AML-193 (cell line): ENCODE measurements at regions not wholly inside any gene's neighbourhood (a gene's known extent, or its start where the extent isn't known, plus 50 kb on each side); places are given as distances from the start of the nearest gene placed in this dataset.
"Not testable (repeated sequence)": the region's sequence is repeated elsewhere in the genome, so short reads cannot be mapped to it uniquely, and the experiment has no call there.

Experiments
- DNase-seq, 2 experiments: peaks; one replicate each; lab custom pipeline; 2025; lab: John Stamatoyannopoulos, UW

- DNase-seq, result no peak
Measured at GRCh38 chr18:40357536-40357935, 1597.5 kb upstream of the PIK3C3 start.

- DNase-seq, result no peak
Measured at GRCh38 chr18:40356168-40356567, 1598.9 kb upstream of the PIK3C3 start.

DNA sequence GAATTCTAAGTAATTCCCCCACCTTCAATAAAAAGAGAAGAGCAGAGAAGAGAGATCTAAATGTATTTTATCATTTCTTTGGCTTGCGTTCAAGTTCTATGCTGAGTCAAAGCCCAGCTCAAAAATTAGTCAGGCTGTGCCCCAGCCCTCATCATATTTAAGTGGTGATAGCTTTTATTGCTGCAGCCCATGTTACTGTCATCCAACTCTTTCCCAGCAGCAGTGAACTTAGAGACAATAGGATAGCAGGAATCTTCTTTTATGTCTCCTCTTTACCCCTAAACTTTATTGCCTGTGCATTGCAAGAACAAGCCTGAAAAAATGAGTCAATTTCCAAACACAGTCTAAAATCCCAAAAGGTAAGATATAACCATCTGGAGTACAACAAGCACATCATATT is 1599.3 kb upstream of the PIK3C3 start:
- no peak for DNase-seq

- no peak for DNase-seq
Measured at GRCh38 chr18:40348196-40348595, 1606.8 kb upstream of the PIK3C3 start.

DNA sequence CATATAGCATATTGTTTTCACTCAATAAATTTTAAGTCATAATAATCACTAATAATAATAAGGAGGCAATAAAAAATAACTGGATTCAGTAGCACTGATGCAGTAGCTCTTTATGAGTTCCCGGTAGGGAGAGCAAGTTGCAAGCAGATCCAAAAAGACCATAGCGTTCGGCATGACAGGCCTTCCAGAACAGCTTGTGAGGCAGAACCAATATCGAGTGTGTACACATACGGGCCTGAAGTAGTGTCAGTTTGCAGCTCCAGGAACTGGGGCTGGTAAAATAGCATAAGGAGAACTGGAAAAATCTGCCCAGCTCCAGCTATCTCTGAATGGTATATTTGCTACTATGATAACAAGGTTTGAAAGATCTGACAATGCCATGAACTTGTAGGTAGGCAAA is 1607.8 kb upstream of the PIK3C3 start:
- no peak for DNase-seq

GRCh38 chr18:40346146-40346545 is 1608.9 kb upstream of the PIK3C3 start:
- DNase-seq, result no peak

DNA sequence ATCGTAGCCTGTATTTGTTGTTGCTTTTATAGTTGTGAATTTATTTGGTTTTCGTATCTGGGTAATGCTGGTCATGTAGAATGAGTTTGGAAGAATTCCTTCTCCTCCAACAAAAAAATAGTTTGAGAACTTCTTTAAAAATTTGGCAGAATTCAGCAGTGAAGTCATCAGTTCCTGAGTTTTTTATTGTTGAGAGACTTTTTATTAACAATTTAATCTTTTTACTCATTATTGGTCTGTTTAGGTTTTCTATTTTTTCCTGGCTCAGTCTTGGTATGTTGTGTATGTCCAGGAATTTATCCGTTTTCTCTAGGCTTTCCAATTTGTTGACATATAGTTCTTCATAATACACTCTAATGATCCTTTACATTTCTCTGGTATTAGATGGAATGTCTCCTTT is 1613.3 kb upstream of the PIK3C3 start:
- DNase-seq, result no peak

DNA sequence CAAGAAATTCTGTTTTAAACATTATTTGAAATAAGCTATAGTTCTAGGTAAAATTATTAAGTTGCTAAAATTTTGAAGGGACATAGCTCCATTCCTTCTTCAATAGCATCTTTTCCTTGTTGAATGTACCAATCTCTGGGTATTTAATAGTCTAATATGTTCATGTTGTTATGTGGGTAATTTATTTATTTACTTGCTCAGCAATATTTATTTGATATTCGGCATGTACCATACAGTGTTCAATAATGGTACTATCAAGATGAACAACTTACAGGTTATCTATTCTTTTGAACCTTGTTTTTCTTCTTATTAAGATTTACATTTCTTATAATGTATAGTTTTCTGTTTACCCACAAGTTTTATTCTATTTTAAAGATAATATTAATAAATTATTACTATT is 1616.8 kb upstream of the PIK3C3 start:
- no peak for DNase-seq

- no peak for DNase-seq
Measured at GRCh38 chr18:40326985-40327384, 1628.0 kb upstream of the PIK3C3 start.

DNA sequence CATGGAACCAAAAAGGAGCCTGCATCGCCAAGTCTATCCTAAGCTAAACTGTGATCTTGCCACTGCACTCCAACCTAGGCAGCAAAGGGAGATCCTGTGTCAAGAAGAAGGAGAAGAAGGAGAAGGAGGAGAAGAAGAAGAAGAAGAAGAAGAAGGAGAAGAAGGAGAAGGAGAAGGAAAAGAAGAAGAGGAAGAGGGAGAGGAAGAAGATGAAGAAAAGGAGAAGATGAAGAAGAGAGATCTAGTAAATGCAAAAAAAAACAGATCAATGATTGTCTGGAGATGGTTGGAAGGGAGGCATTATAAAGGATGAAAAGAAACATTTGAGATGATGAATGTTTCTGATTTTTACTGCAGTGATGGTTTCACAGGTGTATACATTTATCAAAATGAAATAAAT is 1629.0 kb upstream of the PIK3C3 start:
- no peak for DNase-seq

DNA sequence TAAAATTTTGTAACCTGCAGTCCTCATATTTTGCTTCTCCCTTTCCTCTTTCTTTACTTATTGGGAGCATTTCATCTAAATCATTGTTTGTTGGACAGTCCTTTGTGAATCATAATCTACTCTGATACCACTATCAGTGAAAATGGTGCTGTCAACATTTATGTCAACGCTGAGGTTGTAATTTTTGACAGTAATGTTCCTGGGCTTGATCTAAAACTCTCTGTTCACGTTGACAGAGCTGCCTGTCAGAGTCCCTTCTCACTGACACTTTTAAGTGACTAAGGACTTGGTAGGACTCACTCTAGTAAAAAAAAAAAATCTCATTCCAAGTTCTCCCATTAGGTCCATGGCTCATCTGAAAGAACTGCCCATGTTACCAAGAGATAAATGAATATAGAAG is 1640.8 kb upstream of the PIK3C3 start:
- DNase-seq, result no peak

GRCh38 chr18:40313030-40313642 is 1641.9 kb upstream of the PIK3C3 start:
- DNase-seq, result no peak

DNA sequence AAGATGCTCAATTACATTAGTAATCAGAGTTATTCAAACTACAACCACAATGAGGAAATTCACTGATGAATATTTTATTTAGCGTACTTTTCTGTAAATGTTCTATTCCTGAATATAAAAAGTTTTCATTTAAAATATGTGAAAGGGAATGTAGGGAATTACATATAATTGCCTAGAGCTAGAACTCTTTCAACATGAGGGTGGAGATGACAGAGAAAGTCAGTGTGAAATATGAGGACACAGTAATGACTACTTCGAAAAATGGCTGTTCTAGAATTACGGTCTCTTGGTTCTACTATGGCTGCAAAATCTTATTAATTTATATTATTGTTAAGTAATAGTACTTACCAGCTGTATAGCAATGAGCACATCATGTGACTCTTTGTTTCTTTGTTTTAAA is 1647.4 kb upstream of the PIK3C3 start:
- no peak for DNase-seq

DNA sequence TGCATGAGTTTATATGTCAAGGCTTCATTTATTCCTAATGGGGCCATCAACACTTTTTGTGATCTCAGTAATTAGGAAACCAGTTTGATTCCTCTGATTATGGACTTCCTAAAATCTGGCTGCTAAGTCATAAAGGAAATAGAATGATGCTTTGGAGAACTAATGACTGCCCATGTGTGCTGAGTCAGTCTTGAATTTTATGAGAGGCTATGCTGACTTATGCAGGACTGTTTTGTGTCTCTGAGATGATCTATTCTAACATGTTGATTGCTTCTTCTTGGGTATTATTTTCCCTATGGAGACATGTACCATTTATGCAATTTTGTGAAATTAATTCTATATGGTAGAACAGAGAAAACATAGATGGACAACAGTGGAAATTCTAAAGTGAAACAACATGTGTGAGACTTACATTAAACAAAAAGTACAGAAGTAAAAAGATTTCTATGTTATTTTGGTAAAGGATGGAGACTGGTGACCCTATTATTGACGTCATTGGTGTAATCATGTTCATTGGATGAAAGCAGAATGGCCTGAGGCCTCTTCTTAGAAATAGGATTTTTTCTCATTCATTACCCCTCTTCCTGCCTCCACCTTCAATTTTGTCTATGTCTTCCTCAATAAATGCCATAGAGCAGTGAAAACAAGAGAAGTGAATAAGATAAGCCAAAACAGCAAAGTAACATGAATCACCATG is 1658.2 kb upstream of the PIK3C3 start:
- no peak for DNase-seq

DNA sequence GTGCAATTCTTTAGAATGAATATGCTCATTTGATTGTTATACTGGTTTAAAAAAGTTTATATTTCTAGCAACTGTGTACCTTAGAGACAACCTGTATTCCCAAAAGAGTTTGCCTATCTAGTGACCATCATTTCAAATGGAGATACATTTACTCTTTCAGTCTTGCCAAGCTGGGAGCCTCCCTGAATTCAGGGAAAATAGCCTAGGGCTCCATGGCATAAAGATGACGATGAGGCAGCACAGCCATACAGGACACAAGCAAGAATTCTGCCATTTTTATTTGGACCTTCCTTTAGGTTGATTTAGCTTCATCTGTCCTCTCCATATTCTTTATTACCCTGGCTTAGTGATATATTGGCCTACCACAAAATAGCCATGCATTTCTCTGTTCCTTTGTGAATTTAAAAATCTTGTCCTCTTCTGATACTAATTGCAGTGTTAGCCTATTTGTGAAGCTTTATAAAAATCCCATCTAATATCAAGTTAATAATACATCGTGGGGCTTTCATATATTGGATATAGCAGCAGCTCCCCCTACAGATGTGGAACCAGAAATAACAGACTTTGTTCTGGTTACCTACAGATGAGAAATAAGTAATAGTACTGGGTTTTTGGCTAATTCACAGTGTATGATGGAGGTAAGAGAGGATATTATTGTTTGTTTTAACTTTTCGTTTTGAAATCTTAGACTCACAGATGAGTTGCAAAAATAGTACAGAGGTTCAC is 1661.9 kb upstream of the PIK3C3 start:
- no peak for DNase-seq

- DNase-seq, result no peak
Measured at GRCh38 chr18:40283560-40283959, 1671.5 kb upstream of the PIK3C3 start.

GRCh38 chr18:40281356-40281755 is 1673.7 kb upstream of the PIK3C3 start:
- not testable (repeated sequence) for DNase-seq

DNA sequence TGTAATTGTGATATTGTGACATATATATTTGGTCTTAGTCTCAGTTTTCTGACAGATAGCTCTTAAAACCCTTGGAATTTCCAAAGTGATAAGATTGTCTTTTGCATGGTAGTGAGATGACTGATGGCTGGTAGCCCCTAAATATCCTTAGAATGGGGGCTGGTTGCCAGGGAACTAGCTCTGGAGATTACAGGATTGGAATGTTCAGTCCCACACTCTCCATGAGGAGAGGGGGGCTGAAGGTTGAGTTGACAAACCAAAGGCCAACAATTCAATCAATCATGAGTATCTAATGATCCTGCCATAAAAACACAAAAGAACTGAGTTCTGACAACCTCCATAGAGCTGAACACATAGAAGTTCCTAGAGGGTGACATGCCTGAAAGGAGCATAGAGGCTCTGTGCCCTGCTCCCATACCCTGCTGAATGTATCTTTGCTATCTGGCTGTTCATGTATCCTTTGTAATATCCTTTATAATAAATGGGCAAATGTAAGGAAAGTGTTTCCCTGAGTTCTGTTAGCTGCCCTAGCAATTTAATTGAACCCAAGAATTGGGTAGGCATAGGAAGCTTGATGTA is 1680.3 kb upstream of the PIK3C3 start:
- DNase-seq, result no peak

DNA sequence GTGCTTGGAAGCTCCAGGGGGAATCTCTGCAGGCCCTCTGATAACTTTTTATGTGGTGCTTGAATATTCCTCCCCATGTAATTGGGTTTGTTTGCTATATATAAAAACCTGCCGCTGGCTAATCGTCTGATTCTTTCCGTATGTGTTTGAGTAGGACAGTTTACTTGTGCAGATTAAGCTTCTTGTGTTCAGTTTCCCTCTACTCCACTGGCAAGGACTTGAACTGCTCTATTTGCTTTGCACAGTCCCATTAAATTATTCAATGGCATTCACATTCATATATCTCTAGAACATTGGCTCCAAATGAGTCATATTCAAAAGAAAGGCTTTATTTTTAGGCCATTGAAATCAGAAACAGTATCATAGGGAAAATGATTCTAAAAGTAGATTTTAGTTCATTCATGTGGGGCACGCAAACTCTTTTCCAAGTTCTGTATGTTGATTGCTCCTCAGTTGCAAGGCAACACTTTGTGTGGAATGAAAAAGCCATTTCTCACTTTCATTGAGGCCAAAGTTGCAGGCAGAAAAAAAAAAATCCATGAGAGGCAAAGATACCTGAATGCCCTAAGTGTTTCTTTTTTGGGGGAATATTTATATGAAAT is 1682.3 kb upstream of the PIK3C3 start:
- no peak for DNase-seq

GRCh38 chr18:40259115-40259835 is 1695.8 kb upstream of the PIK3C3 start:
- no peak for DNase-seq

DNA sequence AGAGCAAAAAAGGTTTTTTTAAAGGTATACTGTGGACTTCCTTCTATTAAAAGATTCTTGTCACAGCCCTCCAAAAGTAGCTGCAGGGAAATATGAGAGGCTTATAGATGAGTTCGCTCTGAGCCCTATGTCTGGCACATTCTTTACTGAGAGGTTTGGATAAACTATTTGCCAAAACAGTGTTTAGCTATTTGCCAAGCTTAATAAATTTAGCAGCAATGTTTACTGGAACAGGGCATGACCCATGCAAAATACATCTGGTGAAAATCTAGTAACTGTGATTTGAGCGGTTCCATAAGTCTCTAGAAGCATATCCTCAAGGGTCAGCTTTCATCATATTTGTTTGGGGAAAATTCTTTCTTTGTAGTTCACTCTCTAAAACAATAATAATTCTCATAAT is 1696.7 kb upstream of the PIK3C3 start:
- no peak for DNase-seq

DNA sequence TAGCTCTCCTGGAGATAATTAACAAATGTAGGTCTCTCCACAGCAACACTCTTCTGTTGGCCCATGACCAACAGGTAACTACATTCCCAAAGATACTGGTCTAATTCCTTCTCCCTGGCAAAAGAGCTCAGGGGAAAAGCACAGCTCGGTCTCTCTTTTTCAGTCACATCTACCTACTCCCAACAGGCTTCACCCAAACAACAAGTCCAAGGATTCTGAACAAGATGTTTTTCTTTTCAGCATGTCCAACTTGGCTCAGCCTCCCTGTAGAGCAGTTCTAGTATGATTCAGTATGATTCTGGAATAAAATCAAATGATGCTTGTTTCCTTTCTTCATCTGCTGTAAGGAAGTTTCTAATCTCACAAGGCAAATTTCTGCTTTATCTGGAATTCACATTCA is 1704.8 kb upstream of the PIK3C3 start:
- no peak for DNase-seq
